ENCODE measurements at regions not wholly inside any gene's neighbourhood (a gene's known extent, or its start where the extent isn't known, plus 50 kb on each side); places are given as distances from the start of the nearest gene placed in this dataset.

GRCh38 chr6:41476401-41476800 lies 69.8 kb upstream of the FOXP4 start:
- Histone ChIP-seq H3K4me1 (ENCODE audit: insufficient read depth, low read length) (peaks cover 5% of the 10 kb centered on the region; the same call in 1 of the 2 replicates), H2BK12ac (ENCODE audit: insufficient read length, low read depth, low read length) (no peak overlapping the region), H2BK120ac (ENCODE audit: low read depth, low read length, poor library complexity, severe bottlenecking) (no peak overlapping the region), H2BK5ac (ENCODE audit: insufficient read length, low read length) (no peak overlapping the region), H3K27me3 (ENCODE audit: insufficient read depth, low read length) (peaks cover 10% of the 10 kb centered on the region; the same call in 1 of the 2 replicates), H3K79me2 (ENCODE audit: insufficient read depth, low read length) (no peaks in the 10 kb centered on the region), H3K14ac (ENCODE audit: insufficient read depth, low read length) (no peak overlapping the region), H3K23ac (ENCODE audit: insufficient read length, low read depth, low read length) (no peak overlapping the region), H3T11ph (ENCODE audit: low read length) (no peak overlapping the region), H3K56ac (ENCODE audit: insufficient read length, low read depth, low read length) (no peak overlapping the region), H2BK20ac (ENCODE audit: low read depth, low read length, poor library complexity, severe bottlenecking) (no peak overlapping the region), H3K27ac (ENCODE audit: insufficient read length, low read depth, low read length) (no peak overlapping the region), H2AFZ (ENCODE audit: low read length) (no peak overlapping the region), H3K9ac (ENCODE audit: extremely low read depth, insufficient read length, low read length) (no peak overlapping the region), H2AK5ac (ENCODE audit: insufficient read length, low read length) (no peak overlapping the region), H3K9me3 (ENCODE audit: control insufficient read depth, low read depth, low read length) (no peaks in the 10 kb centered on the region), H3K4me2 (ENCODE audit: insufficient read depth, insufficient read length, low read length) (no peak overlapping the region), H4K5ac (ENCODE audit: insufficient read length, low read depth, low read length) (no peak overlapping the region), H2BK15ac (ENCODE audit: low read depth, low read length) (no peak overlapping the region), H3K23me2 (ENCODE audit: insufficient read length, low read depth, low read length, poor library complexity, severe bottlenecking) (no peaks in the 10 kb centered on the region), H4K20me1 (ENCODE audit: control insufficient read depth, insufficient read depth, insufficient read length) (no peaks in the 10 kb centered on the region), H3K4ac (ENCODE audit: low read depth, low read length) (no peak overlapping the region), H4K91ac (ENCODE audit: insufficient read length, low read depth, low read length) (no peak overlapping the region), H3K79me1 (ENCODE audit: insufficient read depth, low read depth, low read length, poor library complexity, severe bottlenecking) (no peaks in the 10 kb centered on the region), H4K8ac (replicated peaks; ENCODE audit: insufficient read length, low read depth, low read length) (no peak overlapping the region), H3K18ac (ENCODE audit: insufficient read length, low read depth, low read length) (no peak overlapping the region)
- no peak overlapping the region for H3K27ac Mint-ChIP-seq
- no peak overlapping the region for H3K4me3 Mint-ChIP-seq
- no peaks in the 10 kb centered on the region; a peak in 1 of 7 replicates for H3K36me3 Mint-ChIP-seq (ENCODE audit: insufficient read depth in 1 of 3, low read depth in 3 of 3)
- H3K27me3 Mint-ChIP-seq (ENCODE audit: low read depth): peaks cover 94% of the 10 kb centered on the region
- WGBS (ENCODE audit: extremely low coverage, insufficient read length, low lambda C conversion rate): no CpG with 5 or more reads among the region's 4 CpGs
- no peak for DNase-seq
- no peak for TF ChIP-seq CTCF (conservative IDR thresholded peaks at IDR 0.05)
- peaks cover 19 to 21% of the 10 kb centered on the region in 2 experiments for H3K4me1 Mint-ChIP-seq
- no peaks in the 10 kb centered on the region; a peak in 1 of 5 replicates for H3K9me3 Mint-ChIP-seq
